ENCODE measurements at regions not wholly inside any gene's neighbourhood (a gene's known extent, or its start where the extent isn't known, plus 50 kb on each side); places are given as distances from the start of the nearest gene placed in this dataset.

DNA sequence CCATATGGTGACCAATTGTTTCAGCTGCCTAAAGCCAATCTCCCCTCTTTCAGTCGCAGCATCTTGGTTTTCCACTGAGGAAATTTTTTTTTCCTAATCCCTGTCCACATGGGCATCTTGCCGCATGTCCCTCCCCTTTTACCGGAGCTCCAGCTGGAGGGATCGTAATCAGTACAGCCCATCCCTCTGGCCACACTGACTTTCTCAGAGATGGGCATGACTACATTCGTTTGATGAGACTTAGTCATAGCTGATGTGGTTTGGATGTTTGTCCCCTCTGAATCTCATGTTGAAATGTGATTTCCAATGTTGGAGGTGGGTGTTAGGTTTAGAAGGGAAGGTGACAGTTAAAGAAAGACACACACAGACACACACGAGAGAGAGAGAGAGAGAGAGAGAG lies 186.8 kb upstream of the CXCL12 start:
- Histone ChIP-seq H3K4me3 (no peak overlapping the region), H3K27me3 (ENCODE audit: control insufficient read depth in 3 of 3, insufficient read depth in 3 of 3, low read length in 2 of 3) (peaks cover 0 to 2% (median 0%) of the 10 kb centered on the region in 3 donors), H3K27ac (ENCODE audit: low read depth in 1 of 2, low read length in 1 of 2) (no peak overlapping the region), H3K9ac (ENCODE audit: insufficient read depth in 1 of 2, low read length in 2 of 2) (no peak overlapping the region), H3K36me3 (ENCODE audit: control insufficient read depth in 4 of 4, insufficient read depth in 4 of 4, low read length in 4 of 4) (no peaks in the 10 kb centered on the region), H3K4me1 (ENCODE audit: control insufficient read depth in 5 of 5, insufficient read depth in 5 of 5, low read length in 5 of 5) (no peaks in the 10 kb centered on the region), H3K9me3 (ENCODE audit: control insufficient read depth in 4 of 4, insufficient read depth in 3 of 4, low read length in 3 of 4) (peaks cover 0 to 3% (median 0%) of the 10 kb centered on the region in 4 donors)
- no peak for ATAC-seq (ENCODE audit: insufficient read depth, low FRiP score)
- WGBS, 2 donors, result 87 to 89% methylated on average over 6 of the region's 6 CpGs
- TF ChIP-seq, protein P1, sequence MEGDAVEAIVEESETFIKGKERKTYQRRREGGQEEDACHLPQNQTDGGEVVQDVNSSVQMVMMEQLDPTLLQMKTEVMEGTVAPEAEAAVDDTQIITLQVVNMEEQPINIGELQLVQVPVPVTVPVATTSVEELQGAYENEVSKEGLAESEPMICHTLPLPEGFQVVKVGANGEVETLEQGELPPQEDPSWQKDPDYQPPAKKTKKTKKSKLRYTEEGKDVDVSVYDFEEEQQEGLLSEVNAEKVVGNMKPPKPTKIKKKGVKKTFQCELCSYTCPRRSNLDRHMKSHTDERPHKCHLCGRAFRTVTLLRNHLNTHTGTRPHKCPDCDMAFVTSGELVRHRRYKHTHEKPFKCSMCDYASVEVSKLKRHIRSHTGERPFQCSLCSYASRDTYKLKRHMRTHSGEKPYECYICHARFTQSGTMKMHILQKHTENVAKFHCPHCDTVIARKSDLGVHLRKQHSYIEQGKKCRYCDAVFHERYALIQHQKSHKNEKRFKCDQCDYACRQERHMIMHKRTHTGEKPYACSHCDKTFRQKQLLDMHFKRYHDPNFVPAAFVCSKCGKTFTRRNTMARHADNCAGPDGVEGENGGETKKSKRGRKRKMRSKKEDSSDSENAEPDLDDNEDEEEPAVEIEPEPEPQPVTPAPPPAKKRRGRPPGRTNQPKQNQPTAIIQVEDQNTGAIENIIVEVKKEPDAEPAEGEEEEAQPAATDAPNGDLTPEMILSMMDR (IDR thresholded peaks at IDR 0.05; ENCODE audit: control extremely low read depth, extremely low read depth), result no peak
- no peak for DNase-seq

GRCh38 chr10:44572146-44572545 lies 187.2 kb upstream of the CXCL12 start:
- Histone ChIP-seq H3K9ac (ENCODE audit: insufficient read depth in 1 of 2, low read length in 2 of 2) (no peak overlapping the region), H3K4me3 (no peak overlapping the region), H3K9me3 (ENCODE audit: control insufficient read depth in 4 of 4, insufficient read depth in 3 of 4, low read length in 3 of 4) (peaks cover 0 to 3% (median 0%) of the 10 kb centered on the region in 4 donors), H3K36me3 (ENCODE audit: control insufficient read depth in 4 of 4, insufficient read depth in 4 of 4, low read length in 4 of 4) (no peaks in the 10 kb centered on the region), H3K27me3 (ENCODE audit: control insufficient read depth in 3 of 3, insufficient read depth in 3 of 3, low read length in 2 of 3) (peaks cover 0 to 2% (median 0%) of the 10 kb centered on the region in 3 donors), H3K27ac (ENCODE audit: low read depth in 1 of 2, low read length in 1 of 2) (no peak overlapping the region), H3K4me1 (ENCODE audit: control insufficient read depth in 5 of 5, insufficient read depth in 5 of 5, low read length in 5 of 5) (no peaks in the 10 kb centered on the region)
- TF ChIP-seq, protein P1 (IDR thresholded peaks at IDR 0.05; ENCODE audit: control extremely low read depth, extremely low read depth), result no peak
- 88 to 94% methylated on average over 6 of the region's 6 CpGs for WGBS, 2 donors
- DNase-seq (no peak), ATAC-seq (ENCODE audit: insufficient read depth, low FRiP score) (no peak)

GRCh38 chr10:44573821-44574220 lies 188.9 kb upstream of the CXCL12 start:
- DNase-seq, result no peak
- peaks cover 0 to 2% (median 0%) of the 10 kb centered on the region in 3 donors for H3K27me3 ChIP-seq (ENCODE audit: control insufficient read depth in 3 of 3, insufficient read depth in 3 of 3, low read length in 2 of 3)
- no peak for ATAC-seq (ENCODE audit: insufficient read depth, low FRiP score)
- H3K9ac ChIP-seq (ENCODE audit: insufficient read depth in 1 of 2, low read length in 2 of 2), result no peak overlapping the region
- H3K4me3 ChIP-seq, result no peak overlapping the region
- H3K9me3 ChIP-seq (ENCODE audit: control insufficient read depth in 4 of 4, insufficient read depth in 3 of 4, low read length in 3 of 4), result peaks cover 0 to 3% (median 0%) of the 10 kb centered on the region in 4 donors
- no peaks in the 10 kb centered on the region for H3K4me1 ChIP-seq (ENCODE audit: control insufficient read depth in 5 of 5, insufficient read depth in 5 of 5, low read length in 5 of 5)
- H3K36me3 ChIP-seq (ENCODE audit: control insufficient read depth in 4 of 4, insufficient read depth in 4 of 4, low read length in 4 of 4), result no peaks in the 10 kb centered on the region
- H3K27ac ChIP-seq (ENCODE audit: low read depth in 1 of 2, low read length in 1 of 2), result no peak overlapping the region
- WGBS, 2 donors, result 84 to 91% methylated on average over 1 of the region's 1 CpG
- TF ChIP-seq, protein P1 (IDR thresholded peaks at IDR 0.05; ENCODE audit: control extremely low read depth, extremely low read depth), result no peak
